Mesenchymal stem cell (in vitro differentiated cells and primary cell): ENCODE measurements at regions not wholly inside any gene's neighbourhood (a gene's known extent, or its start where the extent isn't known, plus 50 kb on each side); places are given as distances from the start of the nearest gene placed in this dataset.

ENCODE experiments used
- DNase-seq: peaks from one replicate; pipeline ENCODE4 v3.0.0-alpha.2; 2013
- H2AFZ ChIP-seq: one replicate; pipeline ENCODE4 v1.6.1; 2013; ENCODE audit warnings: low read depth, mild to moderate bottlenecking, control low read depth, inconsistent platforms, low read length, moderate library complexity
- H2AK5ac ChIP-seq: 2 replicates; pipeline ENCODE4 v1.6.1; 2013; ENCODE audit warnings: low read length, moderate library complexity, mild to moderate bottlenecking, inconsistent platforms; ENCODE audit not compliant: severe bottlenecking
- H2BK120ac ChIP-seq: one replicate; pipeline ENCODE4 v1.6.1; 2013; ENCODE audit warnings: low read depth, mild to moderate bottlenecking, inconsistent platforms, low read length, moderate library complexity
- H2BK12ac ChIP-seq, 2 experiments: one replicate each; pipeline ENCODE4 v1.6.1; 2013; ENCODE audit warnings: inconsistent platforms in 2 of 2, low read length in 2 of 2, mild to moderate bottlenecking in 2 of 2, moderate library complexity in 2 of 2, control low read depth in 1 of 2
- H2BK15ac ChIP-seq: one replicate; pipeline ENCODE4 v1.6.1; 2013; ENCODE audit warnings: mild to moderate bottlenecking, low read depth, inconsistent platforms; ENCODE audit not compliant: poor library complexity, severe bottlenecking
- H2BK5ac ChIP-seq: 2 replicates; pipeline ENCODE4 v1.6.1; 2013; ENCODE audit warnings: low read depth, mild to moderate bottlenecking, low read length, control low read depth, inconsistent platforms; ENCODE audit not compliant: poor library complexity, severe bottlenecking
- H3K14ac ChIP-seq, 2 experiments: one replicate each; pipeline ENCODE4 v1.6.1; 2013; ENCODE audit warnings: inconsistent platforms in 2 of 2, low read length in 2 of 2, control low read depth in 1 of 2, mild to moderate bottlenecking in 1 of 2, moderate library complexity in 1 of 2
- H3K18ac ChIP-seq, 2 experiments: one replicate each; pipeline ENCODE4 v1.6.1; 2013; ENCODE audit warnings: inconsistent platforms in 2 of 2, low read length in 2 of 2, control low read depth in 1 of 2, low read depth in 1 of 2, mild to moderate bottlenecking in 1 of 2
- H3K23ac ChIP-seq, 2 experiments: one replicate each; pipeline ENCODE4 v1.6.1; 2013; ENCODE audit warnings: inconsistent platforms in 2 of 2, low read length in 2 of 2, mild to moderate bottlenecking in 2 of 2, moderate library complexity in 2 of 2, control low read depth in 1 of 2
- H3K27ac ChIP-seq: 2 replicates; pipeline ENCODE4 v1.5.1; 2013; ENCODE audit warnings: mild to moderate bottlenecking, moderate library complexity, low read length, control low read depth, inconsistent platforms; ENCODE audit not compliant: poor library complexity, severe bottlenecking
- H3K27me3 ChIP-seq, 2 experiments: 2 replicates each; pipeline versions ENCODE4 v1.6.1 to v1.7.0; 2013; ENCODE audit warnings: low read length in 2 of 2, mild to moderate bottlenecking in 2 of 2, moderate library complexity in 2 of 2, control low read depth in 1 of 2, inconsistent platforms in 1 of 2; ENCODE audit not compliant: control insufficient read depth in 1 of 2, insufficient read depth in 1 of 2
- H3K36me3 ChIP-seq, 2 experiments: 2 replicates each; pipeline versions ENCODE4 v1.6.1 to v1.7.0; 2013; ENCODE audit warnings: low read length in 2 of 2, control low read depth in 1 of 2, inconsistent platforms in 1 of 2, low read depth in 1 of 2, mild to moderate bottlenecking in 1 of 2; ENCODE audit not compliant: insufficient read depth in 2 of 2, control insufficient read depth in 1 of 2
- H3K4ac ChIP-seq, 2 experiments: one replicate each; pipeline ENCODE4 v1.6.1; 2013; ENCODE audit warnings: inconsistent platforms in 2 of 2, low read length in 2 of 2, mild to moderate bottlenecking in 2 of 2, moderate library complexity in 2 of 2, control low read depth in 1 of 2, low read depth in 1 of 2
- H3K4me1 ChIP-seq: 2 replicates; pipeline ENCODE4 v1.6.1; 2013; ENCODE audit warnings: low read depth, low read length, control low read depth; ENCODE audit not compliant: control insufficient read depth, insufficient read depth
- H3K4me2 ChIP-seq: 2 replicates; pipeline ENCODE4 v1.6.1; 2013; ENCODE audit warnings: low read length, mild to moderate bottlenecking, inconsistent platforms; ENCODE audit not compliant: poor library complexity, severe bottlenecking
- H3K4me3 ChIP-seq, 2 experiments: 2 replicates each; pipeline versions ENCODE4 v1.5.1 to v1.7.0; 2013; ENCODE audit warnings: low read length in 2 of 2, mild to moderate bottlenecking in 2 of 2, control low read depth in 1 of 2, low read depth in 1 of 2; ENCODE audit not compliant: insufficient read depth in 1 of 2
- H3K79me1 ChIP-seq: replicated peaks from 2 replicates; pipeline ENCODE4 v1.6.1; 2013; ENCODE audit warnings: mild to moderate bottlenecking, control low read depth, low read length, inconsistent platforms; ENCODE audit not compliant: poor library complexity, severe bottlenecking
- H3K9ac ChIP-seq: 2 replicates; pipeline ENCODE4 v1.7.0; 2013; ENCODE audit warnings: mild to moderate bottlenecking, low read length, moderate library complexity
- H3K9me3 ChIP-seq: 2 replicates; pipeline ENCODE4 v1.7.0; 2013; ENCODE audit warnings: mild to moderate bottlenecking, low read length; ENCODE audit not compliant: control insufficient read depth
- H4K8ac ChIP-seq: one replicate; pipeline ENCODE4 v1.6.1; 2013; ENCODE audit warnings: inconsistent platforms, mild to moderate bottlenecking, low read length, moderate library complexity
- H4K91ac ChIP-seq: one replicate; pipeline ENCODE4 v1.6.1; 2013; ENCODE audit warnings: mild to moderate bottlenecking, low read length, inconsistent platforms
- WGBS: methylation state at CpG from one replicate; pipeline ENCODE4 v1.1.7; 2013; ENCODE audit warnings: mixed read lengths; 5-methylcytosine and 5-hydroxymethylcytosine counted together

- H3K79me1 ChIP-seq: no peaks in the 10 kb centered on the region
- no peak overlapping the region for H2BK120ac ChIP-seq
- H3K4me1 ChIP-seq: no peaks in the 10 kb centered on the region
- H2AFZ ChIP-seq: no peak overlapping the region
- 78% methylated on average over 2 of the region's 2 CpGs for WGBS
- no peak overlapping the region for H3K4ac ChIP-seq
- H3K4me2 ChIP-seq: no peak overlapping the region
- no peak for DNase-seq
- H3K18ac ChIP-seq: no peak overlapping the region
- no peak overlapping the region for H2AK5ac ChIP-seq
- no peak overlapping the region for H3K14ac ChIP-seq
- H3K27me3 ChIP-seq: no peaks in the 10 kb centered on the region
- peak overlapping the region; percentile 69 for H2BK15ac ChIP-seq
- no peaks in the 10 kb centered on the region for H3K36me3 ChIP-seq
- peak overlapping the region in 1 of 2 experiments; percentile 39 for H2BK12ac ChIP-seq
- H3K4me3 ChIP-seq: no peak overlapping the region
- no peak overlapping the region for H2BK5ac ChIP-seq
- H4K8ac ChIP-seq: no peak overlapping the region
- H3K9ac ChIP-seq: no peak overlapping the region
- no peaks in the 10 kb centered on the region for H3K9me3 ChIP-seq
- no peak overlapping the region for H3K23ac ChIP-seq
- H3K27ac ChIP-seq: no peak overlapping the region
- H4K91ac ChIP-seq: no peak overlapping the region
Observed at GRCh38 chr16:75909746-75910145, 183.5 kb upstream of the CPHXL start.

- no peak overlapping the region for H4K8ac ChIP-seq
- no peaks in the 10 kb centered on the region for H3K27me3 ChIP-seq
- H3K18ac ChIP-seq: no peak overlapping the region
- no peak overlapping the region for H2AFZ ChIP-seq
- peak; percentile 83 for DNase-seq
- no peak overlapping the region for H2AK5ac ChIP-seq
- no peak overlapping the region for H3K4ac ChIP-seq
- no peak overlapping the region for H3K4me2 ChIP-seq
- no peak overlapping the region for H3K4me3 ChIP-seq
- H3K36me3 ChIP-seq: no peaks in the 10 kb centered on the region
- H3K27ac ChIP-seq: no peak overlapping the region
- H2BK5ac ChIP-seq: no peak overlapping the region
- H4K91ac ChIP-seq: no peak overlapping the region
- no peaks in the 10 kb centered on the region for H3K4me1 ChIP-seq
- no peak overlapping the region for H3K14ac ChIP-seq
- no peak overlapping the region for H3K23ac ChIP-seq
- H2BK120ac ChIP-seq: no peak overlapping the region
- H3K79me1 ChIP-seq: no peaks in the 10 kb centered on the region
- H3K9me3 ChIP-seq: no peaks in the 10 kb centered on the region
- no peak overlapping the region for H3K9ac ChIP-seq
- H2BK15ac ChIP-seq: no peak overlapping the region
- WGBS: 20% methylated on average over 3 of the region's 3 CpGs
- H2BK12ac ChIP-seq: no peak overlapping the region
Observed at GRCh38 chr16:75911896-75912295, 185.6 kb upstream of the CPHXL start.

GRCh38 chr16:75913958-75914357 lies 187.7 kb upstream of the CPHXL start:
- no peak overlapping the region for H2BK120ac ChIP-seq
- no peak overlapping the region for H3K14ac ChIP-seq
- H3K27me3 ChIP-seq: no peaks in the 10 kb centered on the region
- H3K9ac ChIP-seq: no peak overlapping the region
- H3K4me1 ChIP-seq: no peaks in the 10 kb centered on the region
- H4K8ac ChIP-seq: no peak overlapping the region
- H2AFZ ChIP-seq: no peak overlapping the region
- no peak overlapping the region for H3K23ac ChIP-seq
- no peak overlapping the region for H2AK5ac ChIP-seq
- H2BK5ac ChIP-seq: no peak overlapping the region
- H3K79me1 ChIP-seq: no peaks in the 10 kb centered on the region
- H3K4me3 ChIP-seq: no peak overlapping the region
- H3K9me3 ChIP-seq: no peaks in the 10 kb centered on the region
- H3K18ac ChIP-seq: no peak overlapping the region
- no peak overlapping the region for H3K4me2 ChIP-seq
- H3K4ac ChIP-seq: no peak overlapping the region
- no peak overlapping the region for H3K27ac ChIP-seq
- H3K36me3 ChIP-seq: no peaks in the 10 kb centered on the region
- DNase-seq: no peak
- no CpG with 5 or more reads among the region's 1 CpG for WGBS
- H2BK12ac ChIP-seq: no peak overlapping the region
- H4K91ac ChIP-seq: no peak overlapping the region
- no peak overlapping the region for H2BK15ac ChIP-seq

- no peak overlapping the region for H2BK15ac ChIP-seq
- no peaks in the 10 kb centered on the region for H3K4me1 ChIP-seq
- no peak overlapping the region for H2AK5ac ChIP-seq
- no peak overlapping the region for H3K27ac ChIP-seq
- no peak overlapping the region for H2BK12ac ChIP-seq
- no peak overlapping the region for H3K9ac ChIP-seq
- WGBS: 100% methylated on average over 4 of the region's 6 CpGs
- no peak for DNase-seq
- H2BK5ac ChIP-seq: no peak overlapping the region
- no peak overlapping the region for H3K4ac ChIP-seq
- no peaks in the 10 kb centered on the region for H3K27me3 ChIP-seq
- H4K8ac ChIP-seq: no peak overlapping the region
- no peak overlapping the region for H3K23ac ChIP-seq
- H3K14ac ChIP-seq: no peak overlapping the region
- H2BK120ac ChIP-seq: no peak overlapping the region
- no peak overlapping the region for H3K18ac ChIP-seq
- no peak overlapping the region for H4K91ac ChIP-seq
- no peaks in the 10 kb centered on the region for H3K79me1 ChIP-seq
- no peak overlapping the region for H2AFZ ChIP-seq
- no peaks in the 10 kb centered on the region for H3K9me3 ChIP-seq
- H3K4me3 ChIP-seq: no peak overlapping the region
- no peak overlapping the region for H3K4me2 ChIP-seq
- H3K36me3 ChIP-seq: no peaks in the 10 kb centered on the region
Observed at GRCh38 chr16:75916451-75916850, 190.2 kb upstream of the CPHXL start.
